Bronchial epithelial cell (primary cell): ENCODE measurements at regions not wholly inside any gene's neighbourhood (a gene's known extent, or its start where the extent isn't known, plus 50 kb on each side); places are given as distances from the start of the nearest gene placed in this dataset.
A peak's percentile ranks its signal among the peaks of the same experiment; 100 is the strongest.

ENCODE experiments used
- DNase-seq: peaks from one replicate; pipeline ENCODE4 v3.0.0-alpha.2; 2010; ENCODE audit warnings: low read depth
- FAIRE-seq: peaks from 2 replicates; lab custom pipeline; 2011; peaks lifted over from hg19 to GRCh38; lab: Jason Lieb, UNC
- H3K27me3 ChIP-seq: 2 replicates; pipeline ENCODE4 v1.5.1; 2011; ENCODE audit warnings: low read length; ENCODE audit not compliant: control insufficient read depth, insufficient read depth
- H3K36me3 ChIP-seq: 2 replicates; pipeline ENCODE4 v1.5.1; 2011; ENCODE audit warnings: low read length; ENCODE audit not compliant: control insufficient read depth, insufficient read depth
- H3K4me3 ChIP-seq: 2 replicates; pipeline ENCODE4 v1.5.1; 2011; ENCODE audit warnings: mild to moderate bottlenecking, low read depth, low read length, control low read depth
- CTCF ChIP-seq: IDR thresholded peaks from 2 replicates; pipeline ENCODE4 v1.5.1; 2011; ENCODE audit warnings: mild to moderate bottlenecking, moderate library complexity, low read length, control low read depth, inconsistent platforms; ENCODE audit not compliant: insufficient read depth, severe bottlenecking

GRCh38 chr2:105588581-105588980 is 156.1 kb upstream of the NCK2 start:
- no peak for TF ChIP-seq CTCF
- H3K27me3 ChIP-seq = no peaks in the 10 kb centered on the region
- no peak for FAIRE-seq

DNA sequence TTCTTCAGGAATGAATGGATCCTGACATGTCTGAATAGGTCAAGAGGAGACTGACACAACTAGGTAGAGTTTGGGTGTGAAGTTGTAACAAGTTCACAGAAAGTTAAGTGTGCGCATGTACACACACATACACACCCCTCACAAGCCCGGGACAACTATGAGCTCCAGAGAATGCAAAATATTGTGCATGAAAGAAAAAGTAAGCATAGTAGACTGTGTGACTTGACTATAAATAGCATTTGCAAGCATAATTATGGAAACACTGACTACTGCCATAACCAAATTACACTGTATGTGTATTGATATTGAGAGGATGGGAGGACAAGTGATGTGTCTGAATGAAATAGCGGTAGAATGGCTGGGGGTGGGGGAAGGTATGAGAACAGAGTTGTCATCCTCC is 157.1 kb upstream of the NCK2 start:
- FAIRE-seq = no peak
- TF ChIP-seq CTCF = no peak

More at GRCh38 chr2:105588581-105588980, 156.1 kb upstream of the NCK2 start:
- DNase-seq = no peak
- Histone ChIP-seq H3K4me3 (no peak overlapping the region), H3K36me3 (no peaks in the 10 kb centered on the region)

GRCh38 chr2:105584435-105585010 is 160.2 kb upstream of the NCK2 start:
- no peak for FAIRE-seq
- TF ChIP-seq CTCF = no peak
- Histone ChIP-seq H3K36me3 (no peaks in the 10 kb centered on the region), H3K27me3 (no peaks in the 10 kb centered on the region), H3K4me3 (no peak overlapping the region)
- DNase-seq = peak; percentile 50

More for the DNA sequence above, 157.1 kb upstream of the NCK2 start:
- Histone ChIP-seq H3K27me3 (no peaks in the 10 kb centered on the region), H3K4me3 (no peak overlapping the region), H3K36me3 (no peaks in the 10 kb centered on the region)
- no peak for DNase-seq

DNA sequence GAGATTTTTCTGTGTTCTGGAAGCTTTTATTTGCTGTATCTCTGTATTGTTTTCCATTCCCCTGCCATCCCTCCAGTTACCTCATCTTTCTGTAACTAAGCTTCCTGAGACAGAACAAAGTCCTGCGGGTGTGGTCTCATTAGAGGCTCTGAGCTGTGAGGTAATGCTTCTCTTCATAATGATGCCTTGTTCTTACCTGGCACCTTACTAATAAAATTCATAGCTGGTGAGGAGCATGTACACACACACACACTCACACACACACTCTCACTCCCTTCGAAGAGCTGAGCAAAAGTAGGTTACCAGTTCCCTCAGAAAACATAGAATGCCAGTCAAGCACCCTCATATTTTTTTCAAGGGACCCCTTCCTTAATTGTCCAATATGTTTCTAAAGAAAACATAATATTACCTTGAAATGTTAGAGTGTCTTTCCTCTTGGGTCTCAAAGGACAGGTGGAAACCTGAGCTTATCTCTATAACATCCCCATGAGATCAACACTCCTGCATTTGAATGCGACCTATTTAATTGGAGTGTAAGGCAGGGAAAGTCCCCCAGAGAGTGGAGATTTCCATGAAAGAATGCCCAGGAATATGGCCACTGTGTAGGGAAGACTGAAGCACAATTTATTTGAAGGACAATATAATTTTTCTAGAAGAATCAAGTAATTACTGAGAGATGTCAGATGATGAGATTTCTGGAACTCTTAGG is 161.6 kb upstream of the NCK2 start:
- H3K36me3 ChIP-seq = no peaks in the 10 kb centered on the region
- DNase-seq (peak; percentile 75), FAIRE-seq (no peak)
- no peak for TF ChIP-seq CTCF
- H3K4me3 ChIP-seq = no peak overlapping the region
- no peaks in the 10 kb centered on the region for H3K27me3 ChIP-seq

DNA sequence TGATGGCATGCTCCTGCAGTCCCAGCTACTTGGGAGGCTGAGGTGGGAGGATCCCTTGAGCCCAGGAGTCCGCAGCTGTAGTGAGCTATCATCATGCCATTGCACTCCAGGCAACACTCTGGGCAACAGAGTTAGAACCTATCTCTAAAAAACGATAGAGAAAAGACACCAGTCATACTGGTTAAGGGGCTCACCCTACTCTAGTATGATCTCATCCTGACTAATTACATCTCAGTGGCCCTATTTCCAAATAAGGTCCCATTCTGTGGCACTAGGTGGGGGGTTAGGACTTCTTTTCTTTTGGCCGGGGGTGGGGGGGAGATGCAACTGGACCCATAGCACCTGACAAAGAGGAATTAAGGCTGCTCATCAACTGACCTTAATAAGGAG is 163.2 kb upstream of the NCK2 start:
- no peak for TF ChIP-seq CTCF
- H3K27me3 ChIP-seq = no peaks in the 10 kb centered on the region
- DNase-seq (peak; percentile 43), FAIRE-seq (no peak)
- H3K4me3 ChIP-seq = no peak overlapping the region
- no peaks in the 10 kb centered on the region for H3K36me3 ChIP-seq
